22Rv1 (cell line): ENCODE measurements at regions not wholly inside any gene's neighbourhood (a gene's known extent, or its start where the extent isn't known, plus 50 kb on each side); places are given as distances from the start of the nearest gene placed in this dataset.
"Not testable (repeated sequence)": the region's sequence is repeated elsewhere in the genome, so short reads cannot be mapped to it uniquely, and the experiment has no call there.

Source experiments
- H3K27ac ChIP-seq: fragments of 450-650 bp; 2 replicates; pipeline ENCODE4 v1.5.1; 2017
- ZFX ChIP-seq: fragments of 450-650 bp; IDR thresholded peaks from 2 replicates; pipeline ENCODE4 v1.6.1; 2017; ENCODE audit warnings: antibody characterized with exemption, borderline replicate concordance
- TF ChIP-seq, protein P1 (sequence below): fragments of 450-650 bp; IDR thresholded peaks from 2 replicates; pipeline ENCODE4 v1.5.1; 2017; ENCODE audit warnings: mild to moderate bottlenecking

DNA sequence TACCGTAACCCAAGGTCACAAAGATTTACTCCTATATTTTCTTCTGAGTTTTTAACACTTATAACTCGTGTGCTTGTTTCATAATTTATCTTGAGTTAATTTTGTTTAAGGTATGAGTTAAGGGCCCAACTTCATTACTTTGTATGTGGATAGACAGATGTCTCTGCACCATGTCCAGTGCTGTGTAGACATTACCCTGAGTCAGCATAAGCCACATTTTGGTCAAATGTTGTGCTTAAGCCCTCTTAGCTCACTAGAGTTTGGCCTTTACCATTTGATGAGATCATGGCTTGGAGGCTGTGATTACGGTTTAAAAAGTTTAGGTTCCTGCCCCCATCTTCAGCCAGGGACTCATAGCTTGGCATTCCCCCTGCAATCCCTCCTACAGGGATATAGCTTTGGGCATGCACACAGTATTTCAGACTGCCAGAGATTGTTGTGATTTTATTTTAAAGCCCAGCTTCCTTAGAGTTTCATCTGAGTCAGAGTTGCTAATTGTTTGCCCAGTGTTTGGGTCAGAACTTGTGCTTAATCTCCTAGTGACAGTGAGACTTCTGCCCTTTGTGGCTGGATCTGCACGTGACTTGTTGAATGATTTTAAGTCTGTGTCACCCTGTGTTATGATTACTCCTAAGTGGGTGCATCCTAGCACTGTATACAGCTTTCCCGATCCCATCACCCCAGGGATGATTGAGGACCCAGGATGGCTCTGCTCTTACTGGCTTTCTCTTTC lies 393.1 kb downstream of the CNTNAP4 start:
- no peak overlapping the region for H3K27ac ChIP-seq
- TF ChIP-seq, protein P1, sequence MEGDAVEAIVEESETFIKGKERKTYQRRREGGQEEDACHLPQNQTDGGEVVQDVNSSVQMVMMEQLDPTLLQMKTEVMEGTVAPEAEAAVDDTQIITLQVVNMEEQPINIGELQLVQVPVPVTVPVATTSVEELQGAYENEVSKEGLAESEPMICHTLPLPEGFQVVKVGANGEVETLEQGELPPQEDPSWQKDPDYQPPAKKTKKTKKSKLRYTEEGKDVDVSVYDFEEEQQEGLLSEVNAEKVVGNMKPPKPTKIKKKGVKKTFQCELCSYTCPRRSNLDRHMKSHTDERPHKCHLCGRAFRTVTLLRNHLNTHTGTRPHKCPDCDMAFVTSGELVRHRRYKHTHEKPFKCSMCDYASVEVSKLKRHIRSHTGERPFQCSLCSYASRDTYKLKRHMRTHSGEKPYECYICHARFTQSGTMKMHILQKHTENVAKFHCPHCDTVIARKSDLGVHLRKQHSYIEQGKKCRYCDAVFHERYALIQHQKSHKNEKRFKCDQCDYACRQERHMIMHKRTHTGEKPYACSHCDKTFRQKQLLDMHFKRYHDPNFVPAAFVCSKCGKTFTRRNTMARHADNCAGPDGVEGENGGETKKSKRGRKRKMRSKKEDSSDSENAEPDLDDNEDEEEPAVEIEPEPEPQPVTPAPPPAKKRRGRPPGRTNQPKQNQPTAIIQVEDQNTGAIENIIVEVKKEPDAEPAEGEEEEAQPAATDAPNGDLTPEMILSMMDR, result no peak
- TF ChIP-seq ZFX, result no peak

- no peak for TF ChIP-seq ZFX
- TF ChIP-seq, protein P1, result no peak
Observed at GRCh38 chr16:76676356-76676755, 399.2 kb downstream of the CNTNAP4 start.

GRCh38 chr16:76681296-76681695 lies 404.1 kb downstream of the CNTNAP4 start:
- no peak for TF ChIP-seq ZFX
- TF ChIP-seq, protein P1, result no peak
- H3K27ac ChIP-seq, result no peak overlapping the region

More at GRCh38 chr16:76676356-76676755, 399.2 kb downstream of the CNTNAP4 start:
- no peak overlapping the region for H3K27ac ChIP-seq

DNA sequence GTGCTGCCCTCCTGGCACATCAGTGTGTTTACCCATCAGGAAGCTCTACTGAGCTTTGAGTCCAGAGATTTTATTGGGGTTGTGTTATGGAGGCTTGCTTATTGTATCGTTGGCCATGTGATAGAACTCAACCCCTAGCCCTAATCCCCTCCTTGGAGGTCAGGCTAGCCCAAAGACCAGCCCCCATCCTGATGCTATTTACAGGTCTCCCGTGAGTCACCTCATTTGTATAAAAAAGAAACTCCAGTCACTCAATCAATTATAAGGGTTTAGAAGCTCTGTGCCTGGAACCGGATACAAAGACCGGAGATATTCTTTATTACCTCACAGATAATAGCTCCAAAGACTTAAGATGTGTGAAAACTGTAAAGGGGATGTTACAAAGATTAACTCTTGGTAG lies 405.9 kb downstream of the CNTNAP4 start:
- no peak overlapping the region for H3K27ac ChIP-seq
- no peak for TF ChIP-seq ZFX
- TF ChIP-seq, protein P1, result no peak

GRCh38 chr16:76696876-76697275 lies 419.7 kb downstream of the CNTNAP4 start:
- no peak for TF ChIP-seq ZFX
- TF ChIP-seq, protein P1, result no peak

GRCh38 chr16:76705892-76706291 lies 428.7 kb downstream of the CNTNAP4 start:
- TF ChIP-seq, protein P1, result no peak
- TF ChIP-seq ZFX, result no peak
- H3K27ac ChIP-seq, result no peak overlapping the region

More at GRCh38 chr16:76696876-76697275, 419.7 kb downstream of the CNTNAP4 start:
- no peak overlapping the region for H3K27ac ChIP-seq

GRCh38 chr16:76713191-76713590 lies 436.0 kb downstream of the CNTNAP4 start:
- no peak for TF ChIP-seq ZFX
- TF ChIP-seq, protein P1, result no peak
- H3K27ac ChIP-seq, result no peak overlapping the region

GRCh38 chr16:76716251-76716650 lies 439.1 kb downstream of the CNTNAP4 start:
- not testable (repeated sequence) for H3K27ac ChIP-seq
